HepG2 (cell line): ENCODE measurements at regions not wholly inside any gene's neighbourhood (a gene's known extent, or its start where the extent isn't known, plus 50 kb on each side); places are given as distances from the start of the nearest gene placed in this dataset.

Experiments used
- ATAC-seq: fragments of 200-7000 bp; cut with Tn5 transposase; 3 replicates; pipeline ENCODE4 v1.9.1; 2020; ENCODE audit warnings: mild to moderate bottlenecking, moderate library complexity
- BruUV-seq: library from RNA; stranded (reverse); fragments of 400-500 nt; replicated peaks from 2 replicates; lab custom pipeline; 2021; lab: Mats Ljungman, UMichigan
- CTCF ChIA-PET: fragments of 300-600 bp; formaldehyde crosslinking; extraction: SDS; loops from one replicate; lab custom pipeline; 2021; ENCODE audit warnings: low total read pairs, inconsistent platforms, low intra/inter-chr PET ratio; lab: Yijun Ruan, JAX
- POLR2A ChIA-PET: fragments of 350-600 bp; sonication (Branson Sonifier 250); formaldehyde crosslinking; loops from one replicate; lab custom pipeline; 2020; ENCODE audit warnings: antibody characterized with exemption, inconsistent platforms; lab: Yijun Ruan, JAX
- DNase-seq: peaks from one replicate; pipeline ENCODE4 v3.0.0-alpha.2; 2015; ENCODE audit warnings: low spot score
- FAIRE-seq: peaks from 3 replicates; lab custom pipeline; 2011; peaks lifted over from hg19 to GRCh38; lab: Jason Lieb, UNC
- H2AFZ ChIP-seq: one replicate; pipeline ENCODE4 v1.6.1; 2011; ENCODE audit warnings: low read length, inconsistent platforms
- H3K27ac ChIP-seq: fragments of 300-600 bp; 3 replicates; pipeline ENCODE4 v1.8.0; 2011; ENCODE audit warnings: mixed run types, mild to moderate bottlenecking, mixed read lengths, low read length, inconsistent platforms; ENCODE audit not compliant: insufficient read depth; ENCODE audit errors: extremely low read length
- H3K27me3 ChIP-seq, 2 experiments: fragments of 200-600 bp in 1 of 2; 2 replicates in 1 of 2; 3 replicates in 1 of 2; pipeline versions ENCODE4 v1.6.0 to v1.8.0; 2011; ENCODE audit warnings: low read length in 2 of 2, mild to moderate bottlenecking in 2 of 2, moderate library complexity in 2 of 2, inconsistent platforms in 1 of 2; ENCODE audit not compliant: insufficient read depth in 2 of 2, control insufficient read depth in 1 of 2
- H3K36me3 ChIP-seq, 2 experiments: fragments of 200-600 bp in 1 of 2; replicated peaks in 1 of 2; 2 replicates in 1 of 2; 3 replicates in 1 of 2; pipeline versions ENCODE4 v1.5.1 to v1.8.0; 2011; ENCODE audit warnings: low read length in 2 of 2, inconsistent platforms in 1 of 2; ENCODE audit not compliant: insufficient read depth in 2 of 2, control insufficient read depth in 1 of 2
- H3K4me1 ChIP-seq: 2 replicates; pipeline ENCODE4 v1.5.1; 2012; ENCODE audit warnings: low read length, inconsistent platforms; ENCODE audit not compliant: insufficient read depth
- H3K4me2 ChIP-seq: 2 replicates; pipeline ENCODE4 v1.6.0; 2011; ENCODE audit warnings: low read depth, low read length, inconsistent platforms
- H3K4me3 ChIP-seq, 3 experiments: fragments of 200-600 bp in 1 of 3; sonication (generic), shearing (Covaris generic) in 1 of 3; replicated peaks in 1 of 3; 2 replicates each; pipeline ENCODE4 v1.5.1; 2011 to 2016; ENCODE audit warnings: low read length in 3 of 3, inconsistent platforms in 2 of 3, low read depth in 2 of 3, mild to moderate bottlenecking in 2 of 3, control low read depth in 1 of 3, mixed read lengths in 1 of 3; ENCODE audit not compliant: insufficient read depth in 1 of 3
- H3K79me2 ChIP-seq: one replicate; pipeline ENCODE4 v1.6.1; 2011; ENCODE audit warnings: low read length, inconsistent platforms; ENCODE audit not compliant: insufficient read depth
- H3K9ac ChIP-seq: 2 replicates; pipeline ENCODE4 v1.6.0; 2011; ENCODE audit warnings: mild to moderate bottlenecking, low read depth, low read length, inconsistent platforms; ENCODE audit not compliant: insufficient read depth
- H3K9me3 ChIP-seq: 2 replicates; pipeline ENCODE4 v1.5.1; 2012; ENCODE audit warnings: mild to moderate bottlenecking, low read length
- H4K20me1 ChIP-seq: 2 replicates; pipeline ENCODE4 v1.6.0; 2011; ENCODE audit warnings: inconsistent platforms, mild to moderate bottlenecking, low read length, moderate library complexity; ENCODE audit not compliant: insufficient read depth
- FOXA1 ChIP-seq, 2 experiments: fragments of 450-650 bp in 1 of 2; sonication (generic) in 1 of 2; formaldehyde crosslinking in 1 of 2; IDR thresholded peaks; 2 replicates each; pipeline versions ENCODE4 v1.4.0 to v1.6.1; 2016 to 2020; ENCODE audit warnings: missing genetic modification reagents in 1 of 2
- PAWR ChIP-seq: sonication (generic); formaldehyde crosslinking; IDR thresholded peaks from 2 replicates; pipeline ENCODE4 v1.4.0; 2020; ENCODE audit warnings: missing genetic modification reagents, mild to moderate bottlenecking, borderline replicate concordance
- POGZ ChIP-seq: sonication (generic); formaldehyde crosslinking; IDR thresholded peaks from 2 replicates; pipeline ENCODE4 v1.4.0; 2020; ENCODE audit warnings: mild to moderate bottlenecking, missing genetic modification reagents
- POLR2AphosphoS2 ChIP-seq: IDR thresholded peaks from 2 replicates; pipeline ENCODE4 v1.6.1; 2011; ENCODE audit warnings: low read depth, low read length, improper control_type of control experiment
- SOX5 ChIP-seq: IDR thresholded peaks from 2 replicates; pipeline ENCODE4 v1.6.1; 2016; ENCODE audit warnings: borderline replicate concordance
- TARDBP ChIP-seq: sonication (generic); formaldehyde crosslinking; IDR thresholded peaks from 2 replicates; pipeline ENCODE4 v1.8.0; 2022; ENCODE audit warnings: mild to moderate bottlenecking, missing genetic modification reagents
- ZNF484 ChIP-seq: sonication (generic); formaldehyde crosslinking; IDR thresholded peaks from 2 replicates; pipeline ENCODE4 v1.5.1; 2020; ENCODE audit warnings: mild to moderate bottlenecking, low read depth, missing genetic modification reagents, borderline replicate concordance
- ZNF549 ChIP-seq: sonication (generic); formaldehyde crosslinking; IDR thresholded peaks from 2 replicates; pipeline ENCODE4 v1.5.0; 2020; ENCODE audit warnings: missing genetic modification reagents
- ZNF564 ChIP-seq: sonication (generic); formaldehyde crosslinking; IDR thresholded peaks from 2 replicates; pipeline ENCODE4 v1.8.1; 2023; ENCODE audit warnings: mild to moderate bottlenecking, missing genetic modification reagents
- ZNF746 ChIP-seq: sonication (generic); formaldehyde crosslinking; IDR thresholded peaks from 2 replicates; pipeline ENCODE4 v1.8.0; 2022; ENCODE audit warnings: mild to moderate bottlenecking, missing genetic modification reagents
- ZNF850 ChIP-seq: sonication (generic); formaldehyde crosslinking; conservative IDR thresholded peaks from 2 replicates; pipeline ENCODE4 v1.9.0; 2021; ENCODE audit warnings: mild to moderate bottlenecking, missing genetic modification reagents
- WGBS: methylation state at CpG from one replicate; pipeline ENCODE4 v1.1.6; 2017; ENCODE audit warnings: low lambda C conversion rate; 5-methylcytosine and 5-hydroxymethylcytosine counted together
- in situ Hi-C: cut with HindIII; loops from 2 replicates; pipeline ENCODE4 v1.10.0; 2017; ENCODE audit warnings: low pct_unique_long_range_greater_than_20kb; ENCODE audit not compliant: extremely low pct_ligation_motif_present
- intact Hi-C: fragments of 100-400 bp; cut with micrococcal nuclease; formaldehyde crosslinking; loops from one replicate; pipeline ENCODE4 v1.10.0; 2022; ENCODE audit not compliant: unreplicated experiment
- TF ChIP-seq, protein P1 (sequence below): sonication (generic); formaldehyde crosslinking; conservative IDR thresholded peaks from 2 replicates; pipeline ENCODE4 v1.5.0; 2020; ENCODE audit warnings: missing genetic modification reagents

DNA sequence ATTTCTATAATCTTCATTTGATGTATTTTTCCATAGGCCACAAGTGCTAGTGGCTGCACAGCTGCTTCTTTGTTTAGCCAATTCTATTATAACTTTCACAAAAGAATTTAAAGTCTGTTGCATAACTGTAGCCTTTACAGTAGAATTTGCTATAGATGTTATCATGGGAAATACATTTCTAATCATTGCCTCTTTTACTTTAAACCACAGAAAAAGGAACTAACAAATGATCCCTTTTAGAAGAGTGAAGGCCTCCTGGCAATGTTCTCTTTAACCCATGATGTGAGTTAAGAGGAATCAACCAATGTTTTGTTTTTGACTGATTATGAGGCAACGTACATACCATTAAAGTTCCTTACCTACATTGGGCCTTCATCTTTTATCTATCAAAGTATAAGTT, 68.8 kb downstream of the RPL10L start:
- WGBS: 0% methylated on average over 1 of the region's 1 CpG
- BruUV-seq: no TSS peak
- TF ChIP-seq ZNF549 (no peak), ZNF484 (no peak), TARDBP (CRISPR knock-in tag) (no peak), FOXA1 (IDR thresholded peaks at IDR 0.05) (no peak), FOXA1 (CRISPR knock-in tag; IDR thresholded peaks at IDR 0.05) (no peak), ZNF564 (no peak), POGZ (CRISPR knock-in tag) (no peak), ZNF746 (CRISPR knock-in tag) (no peak), PAWR (no peak), SOX5 (CRISPR knock-in tag) (no peak), POLR2AphosphoS2 (no peak), ZNF850 (CRISPR knock-in tag) (no peak)
- TF ChIP-seq, protein P1, sequence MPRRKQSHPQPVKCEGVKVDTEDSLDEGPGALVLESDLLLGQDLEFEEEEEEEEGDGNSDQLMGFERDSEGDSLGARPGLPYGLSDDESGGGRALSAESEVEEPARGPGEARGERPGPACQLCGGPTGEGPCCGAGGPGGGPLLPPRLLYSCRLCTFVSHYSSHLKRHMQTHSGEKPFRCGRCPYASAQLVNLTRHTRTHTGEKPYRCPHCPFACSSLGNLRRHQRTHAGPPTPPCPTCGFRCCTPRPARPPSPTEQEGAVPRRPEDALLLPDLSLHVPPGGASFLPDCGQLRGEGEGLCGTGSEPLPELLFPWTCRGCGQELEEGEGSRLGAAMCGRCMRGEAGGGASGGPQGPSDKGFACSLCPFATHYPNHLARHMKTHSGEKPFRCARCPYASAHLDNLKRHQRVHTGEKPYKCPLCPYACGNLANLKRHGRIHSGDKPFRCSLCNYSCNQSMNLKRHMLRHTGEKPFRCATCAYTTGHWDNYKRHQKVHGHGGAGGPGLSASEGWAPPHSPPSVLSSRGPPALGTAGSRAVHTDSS: no peak
- TF ChIP-seq, all 625 proteins: peak for 0
- H3K4me3 ChIP-seq: no peak overlapping the region
- no peaks in the 10 kb centered on the region for H3K27me3 ChIP-seq
- ATAC-seq (no peak), DNase-seq (no peak), FAIRE-seq (no peak)
- H3K4me2 ChIP-seq: no peak overlapping the region
- no peaks in the 10 kb centered on the region for H4K20me1 ChIP-seq
- ChIA-PET POLR2A (no interaction called here), CTCF (no interaction called here)
- H3K9me3 ChIP-seq: no peaks in the 10 kb centered on the region
- no peak overlapping the region for H3K27ac ChIP-seq
- H3K79me2 ChIP-seq: no peaks in the 10 kb centered on the region
- no peaks in the 10 kb centered on the region for H3K36me3 ChIP-seq
- H3K9ac ChIP-seq: no peak overlapping the region
- in situ Hi-C loops (no loop called here), intact Hi-C loops (loop anchor here (5.0 kb wide), 1 partner anchor 69 kb away; the partner anchor contains the start of gene RPL10L)
- no peaks in the 10 kb centered on the region for H3K4me1 ChIP-seq
- no peak overlapping the region for H2AFZ ChIP-seq
